B cell (primary cell): ENCODE measurements at regions not wholly inside any gene's neighbourhood (a gene's known extent, or its start where the extent isn't known, plus 50 kb on each side); places are given as distances from the start of the nearest gene placed in this dataset.

Source experiments
- ATAC-seq: fragments of 200-7000 bp; cut with Tn5 transposase; one replicate; pipeline ENCODE4 v1.10.0; 2021; ENCODE audit warnings: low read depth, mild to moderate bottlenecking, moderate number of reproducible peaks, moderate library complexity
- CTCF ChIA-PET: fragments of 350-600 bp; sonication (Branson Sonifier 250); formaldehyde crosslinking; loops from one replicate; lab custom pipeline; 2021; ENCODE audit warnings: antibody characterized with exemption, inconsistent platforms; lab: Charles Lee
- POLR2A ChIA-PET: fragments of 350-600 bp; sonication (Branson Sonifier 250); formaldehyde crosslinking; loops from one replicate; lab custom pipeline; 2021; ENCODE audit warnings: antibody characterized with exemption; lab: Charles Lee
- DNase-seq: peaks from one replicate; pipeline ENCODE4 v3.0.0; 2013
- H2AFZ ChIP-seq: 2 replicates; pipeline ENCODE4 v1.6.1; 2012; ENCODE audit warnings: mild to moderate bottlenecking, low read depth, low read length; ENCODE audit not compliant: insufficient read depth, poor library complexity, severe bottlenecking
- H3K27ac ChIP-seq, 2 donors: 1 replicate in 1 of 2; 2 replicates in 1 of 2; pipeline ENCODE4 v1.5.1; 2012 to 2013; ENCODE audit warnings: low read length in 2 of 2, mild to moderate bottlenecking in 2 of 2, moderate library complexity in 1 of 2
- H3K27me3 ChIP-seq, 4 experiments: fragments of 200-600 bp in 1 of 4; sonication (generic) in 1 of 4; replicated peaks in 1 of 4; 1 replicate in 2 of 4; 2 replicates in 2 of 4; pipeline versions ENCODE4 v1.6.1 to v1.7.0; 2013 to 2016; ENCODE audit warnings: low read length in 3 of 4, mild to moderate bottlenecking in 2 of 4, mixed read lengths in 1 of 4, moderate library complexity in 1 of 4; ENCODE audit not compliant: insufficient read depth in 4 of 4, control insufficient read depth in 3 of 4; ENCODE audit errors: control extremely low read depth in 1 of 4
- H3K36me3 ChIP-seq, 2 experiments: replicated peaks in 1 of 2; 1 replicate in 1 of 2; 2 replicates in 1 of 2; pipeline versions ENCODE4 v1.6.1 to v1.7.1; 2013; ENCODE audit warnings: low read length in 1 of 2; ENCODE audit not compliant: insufficient read depth in 2 of 2, control insufficient read depth in 1 of 2; ENCODE audit errors: control extremely low read depth in 1 of 2, extremely low read depth in 1 of 2
- H3K4me1 ChIP-seq, 2 donors: fragments of 200-600 bp in 1 of 2; sonication (generic) in 1 of 2; 1 replicate in 1 of 2; 2 replicates in 1 of 2; pipeline versions ENCODE4 v1.5.1 to v1.6.1; 2013 to 2017; ENCODE audit warnings: low read length in 2 of 2; ENCODE audit not compliant: control insufficient read depth in 2 of 2, insufficient read depth in 2 of 2
- H3K4me2 ChIP-seq: replicated peaks from 2 replicates; pipeline ENCODE3; 2012; ENCODE audit warnings: mild to moderate bottlenecking, low read depth, low read length; ENCODE audit not compliant: poor library complexity, severe bottlenecking
- H3K4me3 ChIP-seq, 5 experiments: fragments of 200-600 bp in 1 of 5; sonication (generic) in 1 of 5; 1 replicate in 3 of 5; 2 replicates in 2 of 5; pipeline versions ENCODE4 v1.5.1 to v1.7.0; 2011 to 2016; ENCODE audit warnings: low read length in 4 of 5, mild to moderate bottlenecking in 4 of 5, low read depth in 2 of 5, control low read depth in 1 of 5, moderate library complexity in 1 of 5; ENCODE audit not compliant: insufficient read depth in 1 of 5; ENCODE audit errors: control extremely low read depth in 1 of 5, extremely low read depth in 1 of 5
- H3K79me2 ChIP-seq: fragments of 200-600 bp; sonication (generic); one replicate; pipeline ENCODE4 v1.6.0; 2016; ENCODE audit warnings: low read length; ENCODE audit not compliant: control insufficient read depth, insufficient read depth
- H3K9ac ChIP-seq: fragments of 200-600 bp; sonication (generic); 2 replicates; pipeline ENCODE4 v1.6.1; 2017; ENCODE audit warnings: mild to moderate bottlenecking, low read length, moderate library complexity
- H3K9me3 ChIP-seq, 3 donors: one replicate each; pipeline versions ENCODE4 v1.6.1 to v1.7.1; 2013; ENCODE audit warnings: low read length in 2 of 3; ENCODE audit not compliant: control insufficient read depth in 2 of 3, insufficient read depth in 1 of 3; ENCODE audit errors: control extremely low read depth in 1 of 3
- H4K20me1 ChIP-seq: 2 replicates; pipeline ENCODE4 v1.6.0; 2012; ENCODE audit warnings: mild to moderate bottlenecking, low read length; ENCODE audit not compliant: insufficient read depth, control insufficient read depth, poor library complexity, severe bottlenecking
- H3K27ac Mint-ChIP-seq: one replicate; pipeline ENCODE4 v1.8.0; 2021; ENCODE audit warnings: mixed read lengths
- H3K27me3 Mint-ChIP-seq: one replicate; pipeline ENCODE4 v1.8.0; 2021; ENCODE audit warnings: mixed read lengths
- H3K4me1 Mint-ChIP-seq: one replicate; pipeline ENCODE4 v1.8.0; 2021; ENCODE audit warnings: mixed read lengths
- H3K4me3 Mint-ChIP-seq: one replicate; pipeline ENCODE4 v1.8.0; 2021; ENCODE audit warnings: mixed read lengths
- H3K9me3 Mint-ChIP-seq: one replicate; pipeline ENCODE4 v1.8.0; 2022; ENCODE audit warnings: mixed read lengths; ENCODE audit not compliant: insufficient read depth
- CTCF ChIP-seq: fragments of 200-600 bp; IDR thresholded peaks from one replicate; pipeline ENCODE4 v1.8.0; 2022; ENCODE audit warnings: antibody characterized with exemption, mild to moderate bottlenecking
- EZH2 ChIP-seq: IDR thresholded peaks from 2 replicates; pipeline ENCODE4 v1.6.1; 2012; ENCODE audit warnings: borderline replicate concordance, low read depth, mild to moderate bottlenecking, moderate library complexity, low read length; ENCODE audit not compliant: insufficient read depth, poor library complexity, severe bottlenecking
- WGBS: methylation state at CpG from one replicate; pipeline ENCODE4 v1.1.5; 2013; ENCODE audit warnings: missing lambda C conversion rate; ENCODE audit not compliant: insufficient coverage; 5-methylcytosine and 5-hydroxymethylcytosine counted together
- intact Hi-C: fragments of 100-400 bp; cut with micrococcal nuclease; formaldehyde crosslinking; loops from one replicate; pipeline ENCODE4 v1.10.0; 2022

- H3K27me3 Mint-ChIP-seq, result no peaks in the 10 kb centered on the region
- POLR2A ChIA-PET, result no interaction called here
These were observed 149.5 kb downstream of the KCNJ18 start for GRCh38 chr17:21841839-21842238.

More at GRCh38 chr17:21841839-21842238, 149.5 kb downstream of the KCNJ18 start:
- intact Hi-C loops, result no loop called here
- H3K4me3 Mint-ChIP-seq, result no peak overlapping the region
- H3K9ac ChIP-seq, result no peak overlapping the region
- H4K20me1 ChIP-seq, result no peaks in the 10 kb centered on the region
- H3K9me3 Mint-ChIP-seq, result no peaks in the 10 kb centered on the region
- no peaks in the 10 kb centered on the region for H3K36me3 ChIP-seq
- H3K4me3 ChIP-seq, result no peak overlapping the region
- H3K9me3 ChIP-seq, result peaks cover 0 to 29% (median 0%) of the 10 kb centered on the region in 3 donors
- DNase-seq, result no peak
- H3K4me1 Mint-ChIP-seq, result no peaks in the 10 kb centered on the region
- no peak overlapping the region for H3K27ac ChIP-seq
- peaks cover 0 to 19% (median 3%) of the 10 kb centered on the region in 4 experiments for H3K27me3 ChIP-seq
- 45% methylated on average over 44 of the region's 49 CpGs for WGBS
- H3K79me2 ChIP-seq, result no peaks in the 10 kb centered on the region
- no peak overlapping the region for H2AFZ ChIP-seq
- CTCF ChIA-PET, result no interaction called here
- no peak for TF ChIP-seq EZH2
- no peak for TF ChIP-seq CTCF
- H3K4me1 ChIP-seq, result no peaks in the 10 kb centered on the region
- H3K27ac Mint-ChIP-seq, result no peak overlapping the region
- H3K4me2 ChIP-seq, result no peak overlapping the region
- no peak for ATAC-seq
